GM23338 (cell line): ENCODE measurements at regions not wholly inside any gene's neighbourhood (a gene's known extent, or its start where the extent isn't known, plus 50 kb on each side); places are given as distances from the start of the nearest gene placed in this dataset.

ENCODE experiments used
- ATAC-seq: fragments of 200-7000 bp; cut with Tn5 transposase; 3 replicates; pipeline ENCODE4 v1.9.1; 2020
- DNase-seq: peaks from one replicate; pipeline ENCODE4 v3.0.0-alpha.2; 2015; ENCODE audit warnings: low spot score
- H2AFZ ChIP-seq: fragments of 200-600 bp; sonication (generic); 2 replicates; pipeline ENCODE4 v1.8.0; 2016; ENCODE audit warnings: antibody characterized with exemption, mild to moderate bottlenecking, moderate library complexity
- H3F3A ChIP-seq: fragments of 200-600 bp; sonication (generic); replicated peaks from 2 replicates; pipeline ENCODE4 v1.8.0; 2017; ENCODE audit warnings: antibody characterized with exemption, mixed run types, low read depth
- H3K27ac ChIP-seq: fragments of 200-600 bp; sonication (generic); 2 replicates; pipeline ENCODE4 v1.6.1; 2016; ENCODE audit warnings: low read depth
- H3K27me3 ChIP-seq: fragments of 200-600 bp; sonication (generic); 2 replicates; pipeline ENCODE4 v1.8.0; 2016; ENCODE audit warnings: mild to moderate bottlenecking, mixed run types, moderate library complexity; ENCODE audit not compliant: insufficient read depth
- H3K36me3 ChIP-seq: fragments of 200-600 bp; sonication (generic); 2 replicates; pipeline ENCODE4 v1.8.0; 2016; ENCODE audit warnings: mild to moderate bottlenecking; ENCODE audit not compliant: insufficient read depth
- H3K4me1 ChIP-seq: fragments of 200-600 bp; sonication (generic); 2 replicates; pipeline ENCODE4 v1.8.0; 2016; ENCODE audit warnings: mild to moderate bottlenecking, moderate library complexity; ENCODE audit not compliant: insufficient read depth
- H3K4me2 ChIP-seq: fragments of 200-600 bp; sonication (generic); 2 replicates; pipeline ENCODE4 v1.7.1; 2017; ENCODE audit warnings: mixed run types
- H3K4me3 ChIP-seq: fragments of 200-600 bp; sonication (generic); 2 replicates; pipeline ENCODE4 v1.6.1; 2016; ENCODE audit warnings: mixed run types
- H3K79me2 ChIP-seq: fragments of 200-600 bp; sonication (generic); replicated peaks from 2 replicates; pipeline ENCODE4 v1.8.0; 2017; ENCODE audit warnings: mild to moderate bottlenecking; ENCODE audit not compliant: insufficient read depth
- H3K9me2 ChIP-seq: fragments of 200-600 bp; sonication (generic); 2 replicates; pipeline ENCODE4 v1.8.0; 2017; ENCODE audit not compliant: insufficient read depth
- H4K20me1 ChIP-seq: fragments of 200-600 bp; sonication (generic); replicated peaks from 2 replicates; pipeline ENCODE4 v1.8.0; 2017; ENCODE audit warnings: mild to moderate bottlenecking; ENCODE audit not compliant: insufficient read depth
- H3K27ac Mint-ChIP-seq: 2 replicates; pipeline ENCODE4 v1.8.0; 2020; ENCODE audit warnings: inconsistent platforms, mild to moderate bottlenecking, moderate library complexity, mixed read lengths
- H3K27me3 Mint-ChIP-seq: 3 replicates; pipeline ENCODE4 v1.8.0; 2022; ENCODE audit warnings: low read depth, mild to moderate bottlenecking, moderate library complexity, mixed read lengths, inconsistent platforms; ENCODE audit not compliant: insufficient read depth, poor library complexity
- H3K36me3 Mint-ChIP-seq: 3 replicates; pipeline ENCODE4 v1.8.0; 2021; ENCODE audit warnings: low read depth, mild to moderate bottlenecking, inconsistent platforms, moderate library complexity, mixed read lengths
- H3K4me1 Mint-ChIP-seq: 3 replicates; pipeline ENCODE4 v1.8.0; 2020; ENCODE audit warnings: mild to moderate bottlenecking, inconsistent platforms, mixed read lengths
- H3K4me3 Mint-ChIP-seq: 3 replicates; pipeline ENCODE4 v1.8.0; 2021; ENCODE audit warnings: moderate library complexity, mild to moderate bottlenecking, inconsistent platforms, mixed read lengths
- H3K9me3 Mint-ChIP-seq: 3 replicates; pipeline ENCODE4 v1.8.0; 2020; ENCODE audit warnings: moderate library complexity, mild to moderate bottlenecking, inconsistent platforms, mixed read lengths
- CREB1 ChIP-seq: fragments of 250-450 bp; sonication (Bioruptor Pico); IDR thresholded peaks from 2 replicates; pipeline ENCODE4 v1.5.0; 2020; ENCODE audit warnings: low read depth, mild to moderate bottlenecking, moderate library complexity
- EZH2 ChIP-seq: fragments of 200-600 bp; sonication (generic); IDR thresholded peaks from one replicate; pipeline ENCODE4 v1.8.0; 2017; ENCODE audit warnings: antibody characterized with exemption, mild to moderate bottlenecking, low read depth; ENCODE audit not compliant: unreplicated experiment
- EZH2phosphoT487 ChIP-seq: fragments of 200-600 bp; sonication (generic); IDR thresholded peaks from one replicate; pipeline ENCODE4 v1.8.1; 2018; ENCODE audit warnings: antibody characterized with exemption; ENCODE audit not compliant: unreplicated experiment
- JUNB ChIP-seq: IDR thresholded peaks from one replicate; pipeline ENCODE4 v1.6.1; 2016; ENCODE audit warnings: antibody characterized with exemption; ENCODE audit not compliant: unreplicated experiment
- NANOG ChIP-seq: IDR thresholded peaks from 2 replicates; pipeline ENCODE4 v1.6.1; 2016; ENCODE audit warnings: antibody characterized with exemption, borderline replicate concordance
- POLR2AphosphoS5 ChIP-seq: IDR thresholded peaks from 2 replicates; pipeline ENCODE4 v1.6.1; 2016; ENCODE audit warnings: antibody characterized with exemption, low read depth
- STAT1 ChIP-seq: IDR thresholded peaks from one replicate; pipeline ENCODE4 v1.6.1; 2016; ENCODE audit warnings: antibody characterized with exemption; ENCODE audit not compliant: unreplicated experiment
- ZNF114 ChIP-seq: fragments of 250-450 bp; sonication (Bioruptor Pico); IDR thresholded peaks from 2 replicates; pipeline ENCODE4 v1.5.0; 2020; ENCODE audit warnings: mild to moderate bottlenecking, moderate library complexity
- ZNF331 ChIP-seq: fragments of 250-450 bp; sonication (Bioruptor Pico); IDR thresholded peaks from 2 replicates; pipeline ENCODE4 v1.5.0; 2020; ENCODE audit warnings: low read depth, mild to moderate bottlenecking, moderate library complexity
- TF ChIP-seq, protein P1 (sequence below): IDR thresholded peaks from 2 replicates; pipeline ENCODE4 v1.6.1; 2016; ENCODE audit warnings: antibody characterized with exemption
- TF ChIP-seq, protein P2 (sequence below): fragments of 250-450 bp; sonication (Bioruptor Pico); IDR thresholded peaks from 2 replicates; pipeline ENCODE4 v1.5.0; 2020; ENCODE audit warnings: mild to moderate bottlenecking, moderate library complexity
- TF ChIP-seq, protein P3 (sequence below): IDR thresholded peaks from one replicate; pipeline ENCODE4 v1.6.1; 2018; ENCODE audit warnings: antibody characterized with exemption; ENCODE audit not compliant: unreplicated experiment
- TF ChIP-seq, protein P4 (sequence below), 2 experiments: fragments of 200-600 bp in 1 of 2; sonication (generic) in 1 of 2; conservative IDR thresholded peaks; 2 replicates each; pipeline versions ENCODE4 v1.5.1 to v1.6.1; 2016 to 2017; ENCODE audit warnings: antibody characterized with exemption in 2 of 2, low read depth in 2 of 2, mild to moderate bottlenecking in 2 of 2, moderate library complexity in 1 of 2

DNA sequence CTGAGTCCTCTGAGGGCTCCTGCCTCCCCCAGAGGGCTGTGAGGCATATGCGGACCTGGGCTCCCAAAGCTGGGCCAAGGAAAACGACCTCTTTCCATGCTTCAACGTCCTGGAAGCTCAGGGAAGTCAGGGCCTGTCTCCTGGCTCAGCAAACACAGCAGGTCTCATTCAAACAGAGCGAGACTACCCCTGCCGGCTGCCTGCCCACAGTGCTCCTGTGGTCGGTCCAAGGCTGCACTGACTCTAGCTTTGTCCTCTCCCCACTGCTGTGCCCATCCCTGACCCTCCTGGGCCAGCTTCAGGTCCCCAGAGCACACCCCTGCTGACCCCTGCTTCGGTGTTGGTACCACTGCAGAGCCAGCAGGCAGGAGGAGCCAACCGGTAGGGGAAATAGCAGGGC lies 79.6 kb downstream of the PDCL3 start:
- H3K27me3 ChIP-seq, result no peaks in the 10 kb centered on the region
- H3K36me3 ChIP-seq, result no peaks in the 10 kb centered on the region
- Mint-ChIP-seq H3K9me3 (peaks cover 8% of the 10 kb centered on the region; the same call in 2 of the 3 replicates), H3K27me3 (peaks cover 2% of the 10 kb centered on the region), H3K4me1 (peaks cover 35% of the 10 kb centered on the region), H3K4me3 (no peak overlapping the region), H3K27ac (no peak overlapping the region), H3K36me3 (peaks cover 3% of the 10 kb centered on the region; the same call in 1 of the 3 replicates)
- H3K27ac ChIP-seq, result no peak overlapping the region
- H3K9me2 ChIP-seq, result peaks cover 2% of the 10 kb centered on the region; the same call in 1 of the 2 replicates
- H3K4me2 ChIP-seq, result no peak overlapping the region
- DNase-seq, result no peak
- TF ChIP-seq, protein P1, sequence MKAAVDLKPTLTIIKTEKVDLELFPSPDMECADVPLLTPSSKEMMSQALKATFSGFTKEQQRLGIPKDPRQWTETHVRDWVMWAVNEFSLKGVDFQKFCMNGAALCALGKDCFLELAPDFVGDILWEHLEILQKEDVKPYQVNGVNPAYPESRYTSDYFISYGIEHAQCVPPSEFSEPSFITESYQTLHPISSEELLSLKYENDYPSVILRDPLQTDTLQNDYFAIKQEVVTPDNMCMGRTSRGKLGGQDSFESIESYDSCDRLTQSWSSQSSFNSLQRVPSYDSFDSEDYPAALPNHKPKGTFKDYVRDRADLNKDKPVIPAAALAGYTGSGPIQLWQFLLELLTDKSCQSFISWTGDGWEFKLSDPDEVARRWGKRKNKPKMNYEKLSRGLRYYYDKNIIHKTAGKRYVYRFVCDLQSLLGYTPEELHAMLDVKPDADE, result no peak
- TF ChIP-seq, protein P2, sequence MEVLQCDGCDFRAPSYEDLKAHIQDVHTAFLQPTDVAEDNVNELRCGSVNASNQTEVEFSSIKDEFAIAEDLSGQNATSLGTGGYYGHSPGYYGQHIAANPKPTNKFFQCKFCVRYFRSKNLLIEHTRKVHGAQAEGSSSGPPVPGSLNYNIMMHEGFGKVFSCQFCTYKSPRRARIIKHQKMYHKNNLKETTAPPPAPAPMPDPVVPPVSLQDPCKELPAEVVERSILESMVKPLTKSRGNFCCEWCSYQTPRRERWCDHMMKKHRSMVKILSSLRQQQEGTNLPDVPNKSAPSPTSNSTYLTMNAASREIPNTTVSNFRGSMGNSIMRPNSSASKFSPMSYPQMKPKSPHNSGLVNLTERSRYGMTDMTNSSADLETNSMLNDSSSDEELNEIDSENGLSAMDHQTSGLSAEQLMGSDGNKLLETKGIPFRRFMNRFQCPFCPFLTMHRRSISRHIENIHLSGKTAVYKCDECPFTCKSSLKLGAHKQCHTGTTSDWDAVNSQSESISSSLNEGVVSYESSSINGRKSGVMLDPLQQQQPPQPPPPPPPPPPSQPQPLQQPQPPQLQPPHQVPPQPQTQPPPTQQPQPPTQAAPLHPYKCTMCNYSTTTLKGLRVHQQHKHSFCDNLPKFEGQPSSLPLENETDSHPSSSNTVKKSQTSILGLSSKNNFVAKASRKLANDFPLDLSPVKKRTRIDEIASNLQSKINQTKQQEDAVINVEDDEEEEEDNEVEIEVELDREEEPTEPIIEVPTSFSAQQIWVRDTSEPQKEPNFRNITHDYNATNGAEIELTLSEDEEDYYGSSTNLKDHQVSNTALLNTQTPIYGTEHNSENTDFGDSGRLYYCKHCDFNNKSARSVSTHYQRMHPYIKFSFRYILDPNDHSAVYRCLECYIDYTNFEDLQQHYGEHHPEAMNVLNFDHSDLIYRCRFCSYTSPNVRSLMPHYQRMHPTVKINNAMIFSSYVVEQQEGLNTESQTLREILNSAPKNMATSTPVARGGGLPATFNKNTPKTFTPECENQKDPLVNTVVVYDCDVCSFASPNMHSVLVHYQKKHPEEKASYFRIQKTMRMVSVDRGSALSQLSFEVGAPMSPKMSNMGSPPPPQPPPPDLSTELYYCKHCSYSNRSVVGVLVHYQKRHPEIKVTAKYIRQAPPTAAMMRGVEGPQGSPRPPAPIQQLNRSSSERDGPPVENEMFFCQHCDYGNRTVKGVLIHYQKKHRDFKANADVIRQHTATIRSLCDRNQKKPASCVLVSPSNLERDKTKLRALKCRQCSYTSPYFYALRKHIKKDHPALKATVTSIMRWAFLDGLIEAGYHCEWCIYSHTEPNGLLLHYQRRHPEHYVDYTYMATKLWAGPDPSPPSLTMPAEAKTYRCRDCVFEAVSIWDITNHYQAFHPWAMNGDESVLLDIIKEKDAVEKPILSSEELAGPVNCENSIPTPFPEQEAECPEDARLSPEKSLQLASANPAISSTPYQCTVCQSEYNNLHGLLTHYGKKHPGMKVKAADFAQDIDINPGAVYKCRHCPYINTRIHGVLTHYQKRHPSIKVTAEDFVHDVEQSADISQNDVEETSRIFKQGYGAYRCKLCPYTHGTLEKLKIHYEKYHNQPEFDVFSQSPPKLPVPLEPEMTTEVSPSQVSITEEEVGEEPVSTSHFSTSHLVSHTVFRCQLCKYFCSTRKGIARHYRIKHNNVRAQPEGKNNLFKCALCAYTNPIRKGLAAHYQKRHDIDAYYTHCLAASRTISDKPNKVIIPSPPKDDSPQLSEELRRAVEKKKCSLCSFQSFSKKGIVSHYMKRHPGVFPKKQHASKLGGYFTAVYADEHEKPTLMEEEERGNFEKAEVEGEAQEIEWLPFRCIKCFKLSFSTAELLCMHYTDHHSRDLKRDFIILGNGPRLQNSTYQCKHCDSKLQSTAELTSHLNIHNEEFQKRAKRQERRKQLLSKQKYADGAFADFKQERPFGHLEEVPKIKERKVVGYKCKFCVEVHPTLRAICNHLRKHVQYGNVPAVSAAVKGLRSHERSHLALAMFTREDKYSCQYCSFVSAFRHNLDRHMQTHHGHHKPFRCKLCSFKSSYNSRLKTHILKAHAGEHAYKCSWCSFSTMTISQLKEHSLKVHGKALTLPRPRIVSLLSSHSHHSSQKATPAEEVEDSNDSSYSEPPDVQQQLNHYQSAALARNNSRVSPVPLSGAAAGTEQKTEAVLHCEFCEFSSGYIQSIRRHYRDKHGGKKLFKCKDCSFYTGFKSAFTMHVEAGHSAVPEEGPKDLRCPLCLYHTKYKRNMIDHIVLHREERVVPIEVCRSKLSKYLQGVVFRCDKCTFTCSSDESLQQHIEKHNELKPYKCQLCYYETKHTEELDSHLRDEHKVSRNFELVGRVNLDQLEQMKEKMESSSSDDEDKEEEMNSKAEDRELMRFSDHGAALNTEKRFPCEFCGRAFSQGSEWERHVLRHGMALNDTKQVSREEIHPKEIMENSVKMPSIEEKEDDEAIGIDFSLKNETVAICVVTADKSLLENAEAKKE (CRISPR knock-in tag), result no peak
- TF ChIP-seq, protein P3, sequence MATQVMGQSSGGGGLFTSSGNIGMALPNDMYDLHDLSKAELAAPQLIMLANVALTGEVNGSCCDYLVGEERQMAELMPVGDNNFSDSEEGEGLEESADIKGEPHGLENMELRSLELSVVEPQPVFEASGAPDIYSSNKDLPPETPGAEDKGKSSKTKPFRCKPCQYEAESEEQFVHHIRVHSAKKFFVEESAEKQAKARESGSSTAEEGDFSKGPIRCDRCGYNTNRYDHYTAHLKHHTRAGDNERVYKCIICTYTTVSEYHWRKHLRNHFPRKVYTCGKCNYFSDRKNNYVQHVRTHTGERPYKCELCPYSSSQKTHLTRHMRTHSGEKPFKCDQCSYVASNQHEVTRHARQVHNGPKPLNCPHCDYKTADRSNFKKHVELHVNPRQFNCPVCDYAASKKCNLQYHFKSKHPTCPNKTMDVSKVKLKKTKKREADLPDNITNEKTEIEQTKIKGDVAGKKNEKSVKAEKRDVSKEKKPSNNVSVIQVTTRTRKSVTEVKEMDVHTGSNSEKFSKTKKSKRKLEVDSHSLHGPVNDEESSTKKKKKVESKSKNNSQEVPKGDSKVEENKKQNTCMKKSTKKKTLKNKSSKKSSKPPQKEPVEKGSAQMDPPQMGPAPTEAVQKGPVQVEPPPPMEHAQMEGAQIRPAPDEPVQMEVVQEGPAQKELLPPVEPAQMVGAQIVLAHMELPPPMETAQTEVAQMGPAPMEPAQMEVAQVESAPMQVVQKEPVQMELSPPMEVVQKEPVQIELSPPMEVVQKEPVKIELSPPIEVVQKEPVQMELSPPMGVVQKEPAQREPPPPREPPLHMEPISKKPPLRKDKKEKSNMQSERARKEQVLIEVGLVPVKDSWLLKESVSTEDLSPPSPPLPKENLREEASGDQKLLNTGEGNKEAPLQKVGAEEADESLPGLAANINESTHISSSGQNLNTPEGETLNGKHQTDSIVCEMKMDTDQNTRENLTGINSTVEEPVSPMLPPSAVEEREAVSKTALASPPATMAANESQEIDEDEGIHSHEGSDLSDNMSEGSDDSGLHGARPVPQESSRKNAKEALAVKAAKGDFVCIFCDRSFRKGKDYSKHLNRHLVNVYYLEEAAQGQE, result no peak
- TF ChIP-seq CREB1, result no peak
- no peak for TF ChIP-seq EZH2phosphoT487
- no peak for TF ChIP-seq ZNF114 (CRISPR knock-in tag)
- TF ChIP-seq EZH2, result no peak
- TF ChIP-seq ZNF331 (CRISPR knock-in tag), result no peak
- TF ChIP-seq STAT1, result no peak
- no peak for TF ChIP-seq POLR2AphosphoS5
- no peak for TF ChIP-seq NANOG
- TF ChIP-seq, protein P4, sequence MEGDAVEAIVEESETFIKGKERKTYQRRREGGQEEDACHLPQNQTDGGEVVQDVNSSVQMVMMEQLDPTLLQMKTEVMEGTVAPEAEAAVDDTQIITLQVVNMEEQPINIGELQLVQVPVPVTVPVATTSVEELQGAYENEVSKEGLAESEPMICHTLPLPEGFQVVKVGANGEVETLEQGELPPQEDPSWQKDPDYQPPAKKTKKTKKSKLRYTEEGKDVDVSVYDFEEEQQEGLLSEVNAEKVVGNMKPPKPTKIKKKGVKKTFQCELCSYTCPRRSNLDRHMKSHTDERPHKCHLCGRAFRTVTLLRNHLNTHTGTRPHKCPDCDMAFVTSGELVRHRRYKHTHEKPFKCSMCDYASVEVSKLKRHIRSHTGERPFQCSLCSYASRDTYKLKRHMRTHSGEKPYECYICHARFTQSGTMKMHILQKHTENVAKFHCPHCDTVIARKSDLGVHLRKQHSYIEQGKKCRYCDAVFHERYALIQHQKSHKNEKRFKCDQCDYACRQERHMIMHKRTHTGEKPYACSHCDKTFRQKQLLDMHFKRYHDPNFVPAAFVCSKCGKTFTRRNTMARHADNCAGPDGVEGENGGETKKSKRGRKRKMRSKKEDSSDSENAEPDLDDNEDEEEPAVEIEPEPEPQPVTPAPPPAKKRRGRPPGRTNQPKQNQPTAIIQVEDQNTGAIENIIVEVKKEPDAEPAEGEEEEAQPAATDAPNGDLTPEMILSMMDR (conservative IDR thresholded peaks at IDR 0.05; ENCODE audit: low read depth in 2 of 2), result no peak
- TF ChIP-seq JUNB, result no peak
- H3K4me1 ChIP-seq, result peaks cover 18% of the 10 kb centered on the region
- H3K4me3 ChIP-seq, result no peak overlapping the region
- ATAC-seq, result no peak; the same call in 2 of the 3 replicates
- H4K20me1 ChIP-seq, result no peaks in the 10 kb centered on the region
- no peak overlapping the region for H2AFZ ChIP-seq
- H3K79me2 ChIP-seq, result no peaks in the 10 kb centered on the region
- 0 out of 2 replicates have a peak, but pooled peaks cover 3% of the 10 kb centered on the region for H3F3A ChIP-seq
